Ovary (tissue), 7 donors: ENCODE measurements at regions not wholly inside any gene's neighbourhood (a gene's known extent, or its start where the extent isn't known, plus 50 kb on each side); places are given as distances from the start of the nearest gene placed in this dataset.

ENCODE experiments used
- DNase-seq, 5 donors: peaks; one replicate each; pipeline ENCODE4 v3.0.0-alpha.2; 2019 to 2020
- H3K27ac ChIP-seq, 2 donors: fragments of 200-600 bp; one replicate each; pipeline versions ENCODE4 v1.5.1 to v1.8.0; 2019 to 2022
- H3K27me3 ChIP-seq: fragments of 200-600 bp; one replicate; pipeline ENCODE4 v1.8.0; 2022
- H3K36me3 ChIP-seq: fragments of 200-600 bp; sonication (generic); one replicate; pipeline ENCODE4 v1.5.1; 2019
- H3K4me1 ChIP-seq: one replicate; pipeline ENCODE4 v1.8.1; 2013; ENCODE audit warnings: mild to moderate bottlenecking, moderate library complexity; ENCODE audit not compliant: insufficient read depth
- H3K4me3 ChIP-seq: fragments of 200-600 bp; sonication (generic); one replicate; pipeline ENCODE4 v1.5.1; 2017
- H3K9me3 ChIP-seq, 2 donors: fragments of 200-600 bp in 1 of 2; sonication (generic) in 1 of 2; one replicate each; pipeline versions ENCODE4 v1.5.1 to v1.8.1; 2013 to 2019; ENCODE audit warnings: mild to moderate bottlenecking in 1 of 2, moderate library complexity in 1 of 2
- CTCF ChIP-seq, 3 donors: fragments of 450-650 bp in 2 of 3; fragments of 200-600 bp in 1 of 3; IDR thresholded peaks; one replicate each; pipeline versions ENCODE4 v1.5.1 to v1.8.0; 2016 to 2022; ENCODE audit warnings: antibody characterized with exemption in 3 of 3, mild to moderate bottlenecking in 1 of 3
- EP300 ChIP-seq: sonication (generic); formaldehyde crosslinking; IDR thresholded peaks from one replicate; pipeline ENCODE4 v1.6.1; 2017; ENCODE audit warnings: antibody characterized with exemption
- POLR2A ChIP-seq: fragments of 450-650 bp; IDR thresholded peaks from one replicate; pipeline ENCODE4 v1.6.1; 2017; ENCODE audit warnings: antibody characterized with exemption, mild to moderate bottlenecking, moderate library complexity
- WGBS, 3 donors: extraction: QIAGEN DNeasy Blood & Tissue Kit in 1 of 3; methylation state at CpG; one replicate each; pipeline versions ENCODE4 v1.1.5 to v1.1.7; 2013 to 2017; 5-methylcytosine and 5-hydroxymethylcytosine counted together
- intact Hi-C, 4 donors: fragments of 100-400 bp; cut with DNase I; formaldehyde crosslinking; loops; one replicate each; pipeline versions ENCODE4 v1.11.0 to v1.15.1; 2022 to 2023
- donor health status: DM: no; HTN: no; CAD: no; lungs with moderate emphysema.
- donor health status: DM: no; HTN: no; CAD: no.
- donor health status: Bipolar disorder and iron deficiency.
- donor health status: DM: no; HTN: no; CAD: no.
- donor health status: DM: yes; HTN: yes; CAD: no.

DNA sequence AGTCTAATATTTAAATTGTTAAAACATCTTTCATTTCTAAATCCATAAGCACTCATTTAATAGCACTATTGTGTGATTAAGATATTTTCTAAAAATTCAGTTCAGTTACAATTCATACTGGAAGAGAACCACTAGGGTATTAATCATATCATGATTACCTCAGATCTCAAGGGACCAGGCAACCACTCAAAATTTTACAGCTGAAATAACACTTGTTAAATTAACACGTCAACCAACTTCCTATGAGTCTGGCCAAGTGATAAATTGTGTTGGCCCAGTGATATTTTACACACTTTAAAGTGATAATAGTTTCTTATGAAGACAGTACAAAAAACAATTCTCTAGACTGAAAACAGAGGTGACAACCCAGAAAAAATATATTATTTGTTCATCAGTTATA, 869.0 kb upstream of the ADGRB3 start:
- H3K9me3 ChIP-seq: no peaks in the 10 kb centered on the region
- TF ChIP-seq CTCF (IDR thresholded peaks at IDR 0.05): no peak
- intact Hi-C loops: no loop called here
- H3K27ac ChIP-seq: no peak overlapping the region
- no peaks in the 10 kb centered on the region for H3K27me3 ChIP-seq
- no peaks in the 10 kb centered on the region for H3K4me1 ChIP-seq
- H3K36me3 ChIP-seq: no peaks in the 10 kb centered on the region
- no peak overlapping the region for H3K4me3 ChIP-seq
- DNase-seq: no peak
- WGBS, 3 donors: 7 to 16% (median 8%) methylated on average over 1 of the region's 1 CpG

DNA sequence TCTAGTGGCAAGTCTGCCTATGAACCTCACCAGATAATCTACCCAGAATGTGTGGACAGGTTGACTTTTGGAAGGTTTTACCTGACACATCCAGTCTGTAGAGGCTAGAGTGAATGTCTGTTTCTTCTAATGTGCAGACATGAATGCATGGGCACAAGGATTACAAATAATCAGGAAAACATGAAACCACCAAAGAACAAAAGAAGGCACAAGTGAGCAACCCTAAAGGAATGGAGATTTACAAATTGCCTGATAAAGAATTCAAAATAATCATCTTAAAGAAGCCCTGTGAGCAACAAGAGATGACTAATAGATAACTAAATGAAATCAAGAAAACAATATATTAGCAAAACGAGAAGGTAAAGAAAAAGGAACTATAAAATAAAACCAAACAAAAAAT, 876.1 kb upstream of the ADGRB3 start:
- H3K4me3 ChIP-seq: no peak overlapping the region
- WGBS, 3 donors: 65 to 89% (median 75%) methylated on average over 1 of the region's 1 CpG
- intact Hi-C loops: no loop called here
- TF ChIP-seq POLR2A (no peak), CTCF (IDR thresholded peaks at IDR 0.05) (no peak), EP300 (no peak)
- H3K4me1 ChIP-seq: no peaks in the 10 kb centered on the region
- no peaks in the 10 kb centered on the region for H3K27me3 ChIP-seq
- H3K27ac ChIP-seq: no peak overlapping the region
- no peaks in the 10 kb centered on the region for H3K9me3 ChIP-seq
- DNase-seq: no peak
- no peaks in the 10 kb centered on the region for H3K36me3 ChIP-seq

GRCh38 chr6:67757465-67758033, 877.5 kb upstream of the ADGRB3 start:
- 71 to 87% (median 74%) methylated on average over 3 of the region's 3 CpGs for WGBS, 3 donors
- DNase-seq: no peak
- intact Hi-C loops: no loop called here

GRCh38 chr6:67748521-67748920, 886.6 kb upstream of the ADGRB3 start:
- Histone ChIP-seq H3K4me3 (no peak overlapping the region), H3K36me3 (no peaks in the 10 kb centered on the region), H3K27me3 (no peaks in the 10 kb centered on the region), H3K4me1 (no peaks in the 10 kb centered on the region), H3K9me3 (no peaks in the 10 kb centered on the region), H3K27ac (no peak overlapping the region)
- TF ChIP-seq CTCF (IDR thresholded peaks at IDR 0.05) (no peak), POLR2A (no peak), EP300 (no peak)
- intact Hi-C loops: no loop called here
- WGBS, 3 donors: 80 to 87% (median 81%) methylated on average over 1 of the region's 1 CpG
- no peak for DNase-seq

More at GRCh38 chr6:67757465-67758033, 877.5 kb upstream of the ADGRB3 start:
- Histone ChIP-seq H3K36me3 (no peaks in the 10 kb centered on the region), H3K4me1 (no peaks in the 10 kb centered on the region), H3K4me3 (no peak overlapping the region), H3K27ac (no peak overlapping the region), H3K9me3 (no peaks in the 10 kb centered on the region), H3K27me3 (no peaks in the 10 kb centered on the region)
- TF ChIP-seq POLR2A (no peak), CTCF (IDR thresholded peaks at IDR 0.05) (no peak), EP300 (no peak)
